ENCODE measurements at regions not wholly inside any gene's neighbourhood (a gene's known extent, or its start where the extent isn't known, plus 50 kb on each side); places are given as distances from the start of the nearest gene placed in this dataset.

DNA sequence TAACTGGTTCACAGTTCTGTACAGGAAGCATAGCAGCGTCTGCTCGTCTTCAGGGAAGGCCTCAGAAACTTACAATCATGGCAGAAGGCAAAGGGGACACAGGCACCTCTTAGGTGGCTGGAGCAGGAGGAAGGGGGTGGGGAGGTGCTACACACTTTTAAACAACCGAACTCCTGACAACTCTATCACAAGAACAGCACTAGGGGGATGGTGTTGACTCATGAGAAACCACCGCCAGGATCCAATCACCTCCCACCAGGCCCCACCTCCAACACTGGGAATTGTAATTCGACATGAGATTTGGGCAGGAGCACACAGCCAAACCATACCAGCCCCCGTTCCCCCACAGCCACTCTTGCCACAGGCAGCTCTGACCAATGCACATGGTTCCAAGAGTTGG lies 306.3 kb upstream of the POU3F1 start:
- H3K4me1 Mint-ChIP-seq (ENCODE audit: low read depth), result no peaks in the 10 kb centered on the region

DNA sequence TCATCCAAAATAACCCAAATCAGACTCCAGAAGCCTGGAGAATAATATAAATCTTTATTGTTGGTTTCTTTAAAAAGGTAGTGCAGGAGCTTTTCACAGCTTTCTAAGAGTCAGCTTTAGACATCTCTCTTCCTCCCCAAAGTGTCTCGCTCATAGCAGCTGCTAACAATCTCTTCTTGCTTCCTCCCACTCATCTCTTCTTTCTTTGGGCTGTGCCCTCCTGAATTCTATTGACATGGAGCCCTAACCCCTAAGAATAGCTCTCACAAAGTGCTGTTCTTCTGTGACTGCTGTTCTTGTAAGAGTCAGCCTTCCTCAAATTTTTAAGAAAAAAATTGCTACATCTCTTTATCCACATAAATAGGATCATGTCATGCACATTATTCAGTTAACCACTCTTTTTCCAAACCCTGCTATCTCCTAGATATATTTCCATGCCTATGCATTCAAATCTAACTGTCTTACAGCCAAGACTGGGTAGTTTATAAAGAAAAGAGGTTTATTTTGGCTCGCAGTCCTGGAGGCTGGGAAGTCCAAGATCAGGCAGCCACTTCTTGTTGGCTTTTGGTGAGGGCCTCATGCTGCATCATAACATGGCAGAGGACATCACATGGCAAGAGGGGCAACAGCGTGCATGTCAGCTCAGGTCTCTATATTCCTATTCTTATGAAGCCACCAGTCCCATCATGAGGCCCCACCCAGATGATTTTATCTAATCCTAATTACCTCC lies 301.0 kb upstream of the POU3F1 start:
- Mint-ChIP-seq H3K9me3 (ENCODE audit: insufficient read depth) (no peaks in the 10 kb centered on the region), H3K27me3 (ENCODE audit: low read depth) (peaks cover 12% of the 10 kb centered on the region), H3K4me3 (no peak overlapping the region), H3K27ac (no peak overlapping the region), H3K4me1 (ENCODE audit: low read depth) (no peaks in the 10 kb centered on the region), H3K36me3 (ENCODE audit: low read depth) (no peaks in the 10 kb centered on the region)
- DNase-seq (no peak), ATAC-seq (no peak)
- ChIA-PET POLR2A (no interaction called here), CTCF (no interaction called here)

More for the DNA sequence above, 306.3 kb upstream of the POU3F1 start:
- H3K36me3 Mint-ChIP-seq (ENCODE audit: low read depth), result no peaks in the 10 kb centered on the region
- no peaks in the 10 kb centered on the region for H3K9me3 Mint-ChIP-seq (ENCODE audit: insufficient read depth)
- no peak for ATAC-seq
- peaks cover 14% of the 10 kb centered on the region for H3K27me3 Mint-ChIP-seq (ENCODE audit: low read depth)
- H3K4me3 Mint-ChIP-seq, result no peak overlapping the region
- ChIA-PET CTCF (no interaction called here), POLR2A (no interaction called here)
- no peak for DNase-seq
- no peak overlapping the region for H3K27ac Mint-ChIP-seq

- ChIA-PET CTCF (no interaction called here), POLR2A (no interaction called here)
- H3K4me1 Mint-ChIP-seq (ENCODE audit: low read depth), result no peaks in the 10 kb centered on the region
- peaks cover 9% of the 10 kb centered on the region for H3K27me3 Mint-ChIP-seq (ENCODE audit: low read depth)
- H3K9me3 Mint-ChIP-seq (ENCODE audit: insufficient read depth), result no peaks in the 10 kb centered on the region
- no peak overlapping the region for H3K4me3 Mint-ChIP-seq
- H3K27ac Mint-ChIP-seq, result no peak overlapping the region
- ATAC-seq, result no peak
- no peak for DNase-seq
- H3K36me3 Mint-ChIP-seq (ENCODE audit: low read depth), result no peaks in the 10 kb centered on the region
Measured at GRCh38 chr1:38344716-38345115, 298.1 kb upstream of the POU3F1 start.

DNA sequence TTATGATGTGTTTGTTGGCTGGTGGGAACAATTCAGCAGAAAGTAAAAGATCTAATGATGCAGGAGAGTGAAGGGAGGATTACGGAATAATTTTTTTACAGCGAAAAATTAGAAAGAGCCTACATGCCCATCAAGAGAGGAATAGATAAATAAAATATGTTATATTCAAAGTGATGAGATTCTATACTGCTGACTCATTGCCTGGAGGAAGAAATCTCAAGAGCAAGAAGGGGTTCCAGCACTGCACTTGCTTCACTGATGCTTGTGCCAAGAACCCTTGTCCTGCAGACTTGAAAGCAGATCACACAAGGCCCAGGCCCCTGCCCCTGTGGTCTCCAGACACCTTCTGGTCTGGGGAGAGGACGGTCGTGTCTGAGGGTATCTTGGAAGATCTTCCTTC lies 295.1 kb upstream of the POU3F1 start:
- Mint-ChIP-seq H3K9me3 (ENCODE audit: insufficient read depth) (no peaks in the 10 kb centered on the region), H3K4me3 (no peak overlapping the region), H3K27me3 (ENCODE audit: low read depth) (peaks cover 2% of the 10 kb centered on the region), H3K4me1 (ENCODE audit: low read depth) (no peaks in the 10 kb centered on the region), H3K27ac (no peak overlapping the region), H3K36me3 (ENCODE audit: low read depth) (no peaks in the 10 kb centered on the region)
- ATAC-seq (no peak), DNase-seq (no peak)
- ChIA-PET CTCF (no interaction called here), POLR2A (no interaction called here)

DNA sequence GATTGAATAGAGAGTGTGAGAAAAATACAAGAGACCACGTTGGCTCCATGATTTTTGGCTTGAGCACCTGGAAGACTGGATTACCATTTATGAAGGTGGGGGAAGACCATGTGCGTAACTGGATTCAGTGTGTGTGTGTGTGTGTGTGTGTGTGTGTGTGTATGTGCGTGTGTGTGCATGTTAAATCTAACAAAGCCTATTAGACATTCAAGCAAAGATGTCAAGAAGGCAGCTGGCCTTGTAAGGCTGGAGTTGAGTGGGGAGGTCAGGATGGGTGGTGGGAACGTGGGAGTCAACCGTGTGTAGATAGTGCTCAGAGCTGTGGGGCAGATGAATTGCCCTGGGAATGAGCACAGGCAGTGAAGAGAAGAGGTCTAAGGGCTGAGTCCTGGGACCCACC lies 293.8 kb upstream of the POU3F1 start:
- H3K4me1 Mint-ChIP-seq (ENCODE audit: low read depth), result no peaks in the 10 kb centered on the region
- ChIA-PET POLR2A (no interaction called here), CTCF (no interaction called here)
- no peak for DNase-seq
- no peak overlapping the region for H3K4me3 Mint-ChIP-seq
- no peaks in the 10 kb centered on the region for H3K9me3 Mint-ChIP-seq (ENCODE audit: insufficient read depth)
- no peaks in the 10 kb centered on the region for H3K36me3 Mint-ChIP-seq (ENCODE audit: low read depth)
- H3K27ac Mint-ChIP-seq, result no peak overlapping the region
- ATAC-seq, result no peak
- H3K27me3 Mint-ChIP-seq (ENCODE audit: low read depth), result peaks cover 2% of the 10 kb centered on the region

DNA sequence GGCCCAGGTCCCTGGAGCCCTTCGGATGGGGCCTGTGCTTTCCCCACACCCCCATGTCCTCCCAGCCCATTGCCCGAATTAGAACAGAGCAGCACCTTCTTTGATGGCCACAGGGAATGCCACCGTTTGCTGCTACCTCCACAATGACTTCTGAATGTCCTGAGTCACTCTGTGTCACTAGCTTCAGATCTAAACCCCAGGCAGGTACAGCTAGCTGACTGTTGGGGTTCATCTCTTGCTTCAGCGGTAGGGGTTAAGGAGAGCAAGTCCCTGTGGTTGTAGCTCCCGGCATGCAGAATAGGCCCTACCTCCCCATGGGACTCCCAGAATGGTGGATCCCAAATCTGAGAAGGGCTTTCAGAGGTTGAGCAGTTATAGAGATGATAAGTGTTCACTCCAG lies 291.1 kb upstream of the POU3F1 start:
- no peaks in the 10 kb centered on the region for H3K4me1 Mint-ChIP-seq (ENCODE audit: low read depth)
- no peaks in the 10 kb centered on the region for H3K9me3 Mint-ChIP-seq (ENCODE audit: insufficient read depth)
- H3K27me3 Mint-ChIP-seq (ENCODE audit: low read depth), result peaks cover 7% of the 10 kb centered on the region
- CTCF ChIA-PET, result no interaction called here
- no peak for ATAC-seq
- H3K27ac Mint-ChIP-seq, result no peak overlapping the region
- H3K4me3 Mint-ChIP-seq, result no peak overlapping the region
- POLR2A ChIA-PET, result no interaction called here
- H3K36me3 Mint-ChIP-seq (ENCODE audit: low read depth), result no peaks in the 10 kb centered on the region
- DNase-seq, result no peak

- Mint-ChIP-seq H3K4me1 (ENCODE audit: low read depth) (no peaks in the 10 kb centered on the region), H3K36me3 (ENCODE audit: low read depth) (no peaks in the 10 kb centered on the region), H3K27me3 (ENCODE audit: low read depth) (peaks cover 7% of the 10 kb centered on the region), H3K27ac (no peak overlapping the region), H3K9me3 (ENCODE audit: insufficient read depth) (no peaks in the 10 kb centered on the region), H3K4me3 (no peak overlapping the region)
- DNase-seq (no peak), ATAC-seq (no peak)
- CTCF ChIA-PET, result no interaction called here
- POLR2A ChIA-PET, result no interaction called here
Measured at GRCh38 chr1:38336961-38337360, 290.4 kb upstream of the POU3F1 start.

DNA sequence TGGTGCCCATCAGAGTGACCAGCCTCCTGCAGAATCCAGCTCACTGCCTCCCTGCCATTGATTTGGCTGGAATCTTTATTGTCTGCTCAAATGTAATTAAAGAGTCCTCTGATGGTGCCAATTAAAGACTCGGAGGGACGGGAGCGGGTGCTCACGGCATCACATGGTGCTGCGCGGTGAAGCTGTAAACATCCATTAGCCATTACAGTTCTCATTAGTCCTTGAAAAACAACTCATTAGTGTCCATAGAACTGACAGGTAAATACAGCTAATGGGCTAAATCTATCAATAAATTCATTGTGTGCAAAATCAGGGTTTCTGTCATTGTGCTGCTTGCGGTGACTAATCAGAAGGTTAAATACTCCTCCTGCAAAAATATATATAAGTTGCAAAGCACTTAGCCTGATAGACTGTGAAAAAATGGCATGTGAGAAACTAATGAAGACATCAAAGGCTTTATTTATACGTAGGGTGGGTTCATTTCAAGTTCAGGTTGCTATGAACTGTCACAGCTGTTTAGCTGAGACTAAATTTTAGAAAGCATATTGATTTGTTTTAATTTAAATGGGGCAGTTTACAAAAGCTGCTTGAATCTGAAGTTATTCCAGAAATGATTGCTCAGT lies 289.8 kb upstream of the POU3F1 start:
- ATAC-seq, result no peak
- Mint-ChIP-seq H3K9me3 (ENCODE audit: insufficient read depth) (no peaks in the 10 kb centered on the region), H3K27me3 (ENCODE audit: low read depth) (peaks cover 7% of the 10 kb centered on the region), H3K4me3 (no peak overlapping the region), H3K27ac (no peak overlapping the region), H3K36me3 (ENCODE audit: low read depth) (no peaks in the 10 kb centered on the region), H3K4me1 (ENCODE audit: low read depth) (no peaks in the 10 kb centered on the region)
- ChIA-PET CTCF (no interaction called here), POLR2A (no interaction called here)
- DNase-seq, result no peak

DNA sequence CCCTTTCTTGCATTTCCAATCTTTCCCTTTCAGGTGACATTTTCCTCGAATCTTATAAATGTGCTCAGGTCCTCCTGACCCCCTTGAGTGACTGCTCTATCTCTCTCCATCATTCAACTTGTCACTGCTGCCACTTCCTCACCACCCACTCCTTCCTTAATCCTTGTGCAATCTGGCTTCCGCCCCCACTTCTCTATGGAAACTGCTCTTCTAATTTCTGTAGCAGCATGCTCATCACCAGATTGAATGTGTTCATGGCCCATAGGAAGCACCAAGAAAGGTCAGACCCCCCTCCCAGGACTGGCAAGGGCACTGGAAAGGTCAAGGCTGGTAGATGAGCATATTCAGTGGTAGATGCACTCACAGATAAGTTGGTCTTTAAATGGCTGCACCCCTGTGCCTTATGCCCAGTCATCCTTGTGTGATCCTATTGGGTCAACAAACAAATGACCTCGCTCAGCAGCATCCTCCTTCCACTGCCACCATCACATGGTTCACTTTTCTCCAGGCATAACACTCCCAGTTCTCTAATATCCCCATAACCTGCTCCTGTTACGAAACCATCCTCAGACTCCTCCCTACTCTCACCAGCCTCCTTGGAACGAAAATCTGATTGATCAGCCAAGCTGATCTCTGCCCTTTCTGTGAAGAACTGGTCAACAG lies 288.5 kb upstream of the POU3F1 start:
- no peak overlapping the region for H3K4me3 Mint-ChIP-seq
- POLR2A ChIA-PET, result no interaction called here

DNA sequence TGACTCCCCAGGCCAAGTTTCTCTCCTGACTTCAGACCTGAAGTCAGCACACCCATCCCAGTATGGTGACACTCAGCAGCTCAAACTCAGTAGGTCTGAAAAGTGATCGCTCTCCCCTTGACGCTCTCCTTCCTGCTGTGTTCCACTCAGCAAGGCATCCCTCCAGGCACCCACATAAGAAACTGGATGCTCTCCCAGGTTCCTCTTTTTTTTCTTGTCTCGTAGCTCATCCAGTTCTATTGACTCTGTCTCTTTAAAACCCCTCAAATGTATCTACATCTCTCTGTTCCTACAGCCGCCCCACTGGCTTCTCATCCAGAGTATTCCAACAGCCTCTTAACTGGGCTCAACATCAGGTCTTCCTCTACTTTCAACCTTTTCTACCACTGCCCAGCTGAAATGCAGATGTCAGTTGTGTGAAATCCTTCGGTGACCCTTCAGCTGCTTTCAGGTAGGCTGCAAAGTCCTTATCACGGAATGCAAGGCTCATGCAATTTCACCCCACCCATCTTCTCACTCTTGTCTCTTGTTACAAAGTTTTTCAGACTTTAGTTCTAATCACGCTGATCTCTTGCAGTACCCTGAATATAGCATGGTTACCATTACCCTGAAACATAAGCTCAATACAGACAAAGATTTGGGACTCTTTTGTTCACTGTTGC lies 286.2 kb upstream of the POU3F1 start:
- no peak overlapping the region for H3K4me3 Mint-ChIP-seq
- no peaks in the 10 kb centered on the region for H3K9me3 Mint-ChIP-seq (ENCODE audit: insufficient read depth)
- ATAC-seq (no peak), DNase-seq (no peak)
- CTCF ChIA-PET, result no interaction called here
- H3K4me1 Mint-ChIP-seq (ENCODE audit: low read depth), result no peaks in the 10 kb centered on the region
- POLR2A ChIA-PET, result no interaction called here
- no peaks in the 10 kb centered on the region for H3K36me3 Mint-ChIP-seq (ENCODE audit: low read depth)
- peaks cover 8% of the 10 kb centered on the region for H3K27me3 Mint-ChIP-seq (ENCODE audit: low read depth)
- H3K27ac Mint-ChIP-seq, result no peak overlapping the region

More for the DNA sequence above, 288.5 kb upstream of the POU3F1 start:
- H3K36me3 Mint-ChIP-seq (ENCODE audit: low read depth), result no peaks in the 10 kb centered on the region
- peaks cover 7% of the 10 kb centered on the region for H3K27me3 Mint-ChIP-seq (ENCODE audit: low read depth)
- no peak for ATAC-seq
- no peaks in the 10 kb centered on the region for H3K9me3 Mint-ChIP-seq (ENCODE audit: insufficient read depth)
- no peak overlapping the region for H3K27ac Mint-ChIP-seq
- CTCF ChIA-PET, result no interaction called here
- no peak for DNase-seq
- no peaks in the 10 kb centered on the region for H3K4me1 Mint-ChIP-seq (ENCODE audit: low read depth)

DNA sequence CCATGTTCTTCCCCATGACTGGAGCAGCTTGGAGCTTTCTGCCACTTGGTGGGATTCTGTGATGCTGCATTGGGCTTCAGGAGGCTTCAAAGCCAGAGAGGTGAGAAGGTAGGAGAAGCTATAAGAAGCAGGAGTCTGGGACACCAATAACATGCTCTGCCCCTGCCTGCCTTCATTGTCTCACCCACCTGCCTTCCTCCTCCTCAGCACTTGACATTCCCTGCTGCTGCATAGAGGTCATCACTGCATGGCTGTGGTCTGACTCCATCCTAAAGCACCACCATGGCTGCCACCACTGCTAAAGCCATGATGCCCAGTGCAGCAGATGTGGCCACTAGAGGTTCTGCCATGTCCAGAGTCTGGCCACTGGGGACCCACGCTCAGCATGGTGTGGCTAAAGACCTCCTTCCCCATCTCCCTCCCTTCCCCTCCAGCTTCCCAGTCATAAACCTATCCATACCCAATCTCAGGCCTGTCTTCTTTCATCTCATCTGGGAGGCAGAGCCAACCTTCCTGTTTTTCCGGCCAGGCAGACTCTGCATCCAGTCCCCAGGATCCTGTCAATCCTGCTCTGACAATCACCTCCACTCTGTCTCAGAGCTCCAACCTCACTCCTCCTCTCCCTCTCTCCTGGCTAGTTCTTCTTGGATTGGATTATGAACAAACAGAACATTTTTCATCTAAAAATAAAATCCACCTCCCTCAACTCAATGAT lies 285.1 kb upstream of the POU3F1 start:
- DNase-seq (no peak), ATAC-seq (no peak)
- POLR2A ChIA-PET, result no interaction called here
- Mint-ChIP-seq H3K4me3 (no peak overlapping the region), H3K27ac (no peak overlapping the region), H3K27me3 (ENCODE audit: low read depth) (peaks cover 8% of the 10 kb centered on the region), H3K4me1 (ENCODE audit: low read depth) (no peaks in the 10 kb centered on the region), H3K36me3 (ENCODE audit: low read depth) (no peaks in the 10 kb centered on the region), H3K9me3 (ENCODE audit: insufficient read depth) (no peaks in the 10 kb centered on the region)
- CTCF ChIA-PET, result no interaction called here

GRCh38 chr1:38330799-38331198 lies 284.2 kb upstream of the POU3F1 start:
- ChIA-PET CTCF (no interaction called here), POLR2A (no interaction called here)
- H3K36me3 Mint-ChIP-seq (ENCODE audit: low read depth), result no peaks in the 10 kb centered on the region
- no peak overlapping the region for H3K4me3 Mint-ChIP-seq
- no peak for DNase-seq
- H3K9me3 Mint-ChIP-seq (ENCODE audit: insufficient read depth), result no peaks in the 10 kb centered on the region
- no peaks in the 10 kb centered on the region for H3K4me1 Mint-ChIP-seq (ENCODE audit: low read depth)
- H3K27ac Mint-ChIP-seq, result no peak overlapping the region
- no peak for ATAC-seq
- H3K27me3 Mint-ChIP-seq (ENCODE audit: low read depth), result peaks cover 10% of the 10 kb centered on the region
